ENCODE measurements at regions not wholly inside any gene's neighbourhood (a gene's known extent, or its start where the extent isn't known, plus 50 kb on each side); places are given as distances from the start of the nearest gene placed in this dataset.

DNA sequence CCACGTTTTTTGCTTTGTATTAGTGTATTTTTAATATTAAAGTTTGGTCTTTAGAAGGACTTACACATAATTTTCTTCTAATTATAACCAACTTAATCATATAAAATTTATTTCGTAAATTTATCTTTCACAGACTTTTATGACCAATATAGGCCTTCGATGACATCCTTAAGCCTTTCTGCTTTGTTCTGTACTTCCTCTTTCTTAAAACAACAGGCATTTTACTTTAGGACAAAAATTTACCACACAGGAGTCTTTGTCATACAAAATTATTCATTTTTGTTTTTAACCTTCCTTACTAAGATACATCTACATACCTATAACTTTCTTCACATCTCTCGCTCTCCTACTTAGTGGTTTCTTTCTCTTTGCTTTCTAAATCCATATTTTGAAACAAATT is 56.3 kb downstream of the RGS12 start:
- in situ Hi-C loops (cut with HindIII; ENCODE audit: low sequenced_read_pairs) = no loop called here
- DNase-seq (ENCODE audit: low read depth) = no peak
- H3K4me3 ChIP-seq (ENCODE audit: low read depth, low read length) = no peak overlapping the region
- TF ChIP-seq CTCF (IDR thresholded peaks at IDR 0.05; ENCODE audit: low read depth, low read length, missing control alignments) = no peak

DNA sequence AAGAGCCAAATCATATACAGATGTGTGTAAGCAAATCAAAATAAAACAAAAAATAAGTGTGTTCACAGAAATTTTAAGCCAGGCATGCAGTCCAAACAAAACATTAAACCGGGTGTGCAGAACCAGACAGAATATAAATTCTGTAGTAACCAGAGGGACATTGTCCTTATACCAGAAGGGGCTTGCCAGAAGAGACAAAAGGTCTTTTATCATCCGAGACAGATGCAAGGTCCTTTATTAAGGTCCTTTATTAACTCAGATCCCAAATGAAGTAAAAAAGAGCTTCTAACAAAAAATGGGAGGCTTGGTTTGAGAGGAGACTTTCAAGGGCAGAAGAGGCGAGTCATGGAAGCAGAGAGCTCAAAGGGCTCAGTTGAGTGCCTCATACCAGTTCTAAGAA is 59.2 kb downstream of the RGS12 start:
- no peak for DNase-seq (ENCODE audit: low read depth)
- in situ Hi-C loops (cut with HindIII; ENCODE audit: low sequenced_read_pairs) = no loop called here
- no peak for TF ChIP-seq CTCF (IDR thresholded peaks at IDR 0.05; ENCODE audit: low read depth, low read length, missing control alignments)
- H3K4me3 ChIP-seq (ENCODE audit: low read depth, low read length) = no peak overlapping the region

DNA sequence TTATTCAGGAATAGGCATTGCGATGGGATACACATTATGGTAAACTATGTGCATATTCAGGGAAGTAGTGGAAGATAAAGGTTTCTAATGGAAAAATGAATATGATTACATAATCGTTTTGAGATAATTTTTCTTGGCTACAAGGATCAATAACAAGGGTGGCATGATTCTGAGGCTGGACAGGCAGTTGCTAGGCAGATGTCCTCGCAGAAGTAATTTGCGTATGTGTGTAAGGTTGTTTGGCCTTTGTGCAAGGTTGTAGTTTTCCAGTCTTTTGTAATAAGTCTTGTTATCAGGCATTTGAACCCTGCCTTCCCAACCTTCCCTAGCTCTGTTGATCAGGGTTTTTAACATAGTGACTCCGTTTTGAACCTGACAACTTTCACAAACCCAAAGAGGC is 59.7 kb downstream of the RGS12 start:
- H3K4me3 ChIP-seq (ENCODE audit: low read depth, low read length) = no peak overlapping the region
- in situ Hi-C loops (cut with HindIII; ENCODE audit: low sequenced_read_pairs) = no loop called here

GRCh38 chr4:3352941-3353594 is 60.2 kb downstream of the RGS12 start:
- DNase-seq (ENCODE audit: low read depth) = no peak
- in situ Hi-C loops (cut with HindIII; ENCODE audit: low sequenced_read_pairs) = no loop called here
- TF ChIP-seq CTCF (IDR thresholded peaks at IDR 0.05; ENCODE audit: low read depth, low read length, missing control alignments) = no peak
- no peak overlapping the region for H3K4me3 ChIP-seq (ENCODE audit: low read depth, low read length)

More for the DNA sequence above, 59.7 kb downstream of the RGS12 start:
- no peak for DNase-seq (ENCODE audit: low read depth)
- no peak for TF ChIP-seq CTCF (IDR thresholded peaks at IDR 0.05; ENCODE audit: low read depth, low read length, missing control alignments)

GRCh38 chr4:3353752-3354454 is 61.1 kb downstream of the RGS12 start:
- TF ChIP-seq CTCF (IDR thresholded peaks at IDR 0.05; ENCODE audit: low read depth, low read length, missing control alignments) = no peak
- in situ Hi-C loops (cut with HindIII; ENCODE audit: low sequenced_read_pairs) = no loop called here
- DNase-seq (ENCODE audit: low read depth) = no peak

DNA sequence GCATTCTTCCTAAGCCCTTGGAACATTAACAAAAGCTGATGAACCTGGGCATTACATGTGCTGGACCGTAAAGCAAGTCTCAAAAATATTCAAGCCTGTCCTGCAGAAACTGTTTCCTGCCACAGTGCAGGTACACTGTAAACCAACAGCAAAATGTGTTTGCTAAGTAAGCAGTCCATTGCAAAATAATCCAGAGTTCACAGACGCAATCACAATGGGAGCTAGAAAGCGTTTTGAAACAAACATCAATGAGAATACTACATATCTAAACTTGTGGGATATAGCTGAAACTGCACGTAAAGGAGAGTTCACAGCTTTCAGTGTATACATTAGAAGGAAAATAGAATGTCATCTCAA is 61.6 kb downstream of the RGS12 start:
- no peak overlapping the region for H3K4me3 ChIP-seq (ENCODE audit: low read depth, low read length)
- in situ Hi-C loops (cut with HindIII; ENCODE audit: low sequenced_read_pairs) = no loop called here
- DNase-seq (ENCODE audit: low read depth) = no peak
- TF ChIP-seq CTCF (IDR thresholded peaks at IDR 0.05; ENCODE audit: low read depth, low read length, missing control alignments) = no peak

More at GRCh38 chr4:3353752-3354454, 61.1 kb downstream of the RGS12 start:
- H3K4me3 ChIP-seq (ENCODE audit: low read depth, low read length) = no peak overlapping the region

Data from astrocyte of the cerebellum (primary cell).